NCI-H1436 (cell line): ENCODE measurements at regions not wholly inside any gene's neighbourhood (a gene's known extent, or its start where the extent isn't known, plus 50 kb on each side); places are given as distances from the start of the nearest gene placed in this dataset.
"Not testable (repeated sequence)": the region's sequence is repeated elsewhere in the genome, so short reads cannot be mapped to it uniquely, and the experiment has no call there.

Experiments
- DNase-seq: peaks from one replicate; lab custom pipeline; 2025; lab: John Stamatoyannopoulos, UW

DNA sequence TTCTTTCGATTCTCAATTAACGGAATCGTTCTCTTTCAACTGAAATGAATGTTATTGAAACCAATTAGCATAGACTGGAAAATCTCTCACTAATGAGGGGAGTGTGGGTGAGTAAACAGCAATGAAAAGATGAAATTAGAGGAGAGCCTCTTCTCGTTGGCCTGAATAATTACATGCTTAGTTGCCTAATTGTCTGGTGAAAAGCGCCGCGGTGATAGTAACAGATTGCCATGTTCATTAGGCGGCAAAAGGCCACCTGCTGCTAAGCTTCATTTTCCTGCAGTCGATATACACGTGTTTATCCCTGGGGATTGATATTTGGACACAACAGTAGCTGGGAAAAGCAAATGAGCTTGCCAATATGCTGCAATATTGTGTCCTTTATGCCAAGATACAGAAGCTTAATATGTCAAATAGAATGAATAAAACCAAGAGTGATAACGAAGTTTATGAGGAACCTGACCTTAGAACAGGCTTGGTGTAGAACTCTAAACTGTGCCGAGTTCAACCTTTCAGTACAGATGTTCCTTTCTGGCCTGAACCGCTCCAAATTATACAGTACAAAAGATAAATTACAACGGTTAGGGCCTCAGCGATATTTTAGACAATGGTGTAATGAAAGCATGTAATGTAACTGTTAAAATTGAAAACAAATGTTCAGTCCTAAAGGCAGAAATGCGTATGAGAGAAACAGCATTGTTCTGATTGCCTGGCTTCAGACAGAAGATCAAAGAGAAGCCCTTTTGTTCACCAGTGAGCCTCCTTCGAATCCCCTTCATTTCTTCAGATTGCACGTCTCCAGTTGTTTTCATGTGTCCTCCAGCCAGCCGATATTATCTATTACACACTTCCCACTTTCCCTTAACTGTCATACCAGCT lies 185.2 kb downstream of the SHOX2 start:
- peak; percentile 92 for DNase-seq

DNA sequence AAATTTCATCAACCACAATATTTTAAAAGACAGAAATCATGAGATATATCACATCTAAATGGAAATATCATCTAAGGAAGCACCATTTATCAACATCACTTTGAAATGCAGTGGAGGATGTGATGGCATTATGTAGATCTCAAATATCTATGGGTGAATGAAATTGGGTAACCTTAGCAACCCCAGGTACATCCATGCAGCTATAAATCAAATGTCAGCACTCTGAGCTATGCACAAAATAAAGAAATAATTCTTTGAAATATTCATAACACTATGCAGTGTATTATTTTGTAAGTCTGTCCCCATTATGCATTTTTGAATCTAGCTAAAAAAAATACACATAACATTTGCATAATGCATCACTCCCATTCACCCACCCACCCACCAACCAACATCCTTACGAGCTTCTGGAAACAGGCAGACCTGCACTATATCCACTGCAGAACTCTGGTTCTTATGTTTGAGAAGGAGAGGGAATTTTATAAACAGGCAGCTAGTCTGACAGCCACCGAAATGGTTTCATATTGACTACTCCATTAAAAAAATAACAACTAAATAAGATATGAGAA lies 186.8 kb downstream of the SHOX2 start:
- no peak for DNase-seq

DNA sequence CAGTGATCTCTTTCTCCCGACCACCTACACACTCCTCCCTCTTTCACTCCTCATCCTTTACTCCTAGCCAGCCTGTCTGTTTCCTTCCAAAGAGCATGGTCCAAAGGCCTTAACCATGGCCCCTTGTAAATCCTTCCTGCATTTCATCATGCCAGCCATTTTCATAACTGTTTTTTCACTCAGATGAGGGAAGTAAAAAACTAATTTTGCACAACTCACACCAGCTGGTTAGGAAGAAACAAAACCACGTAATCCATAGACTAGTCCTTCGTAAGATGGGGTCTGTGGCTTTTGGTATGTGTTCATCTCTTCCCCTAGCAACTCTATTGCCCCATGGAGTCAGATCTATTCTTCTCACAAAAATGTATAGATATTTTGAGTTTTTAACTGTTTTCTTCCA lies 187.8 kb downstream of the SHOX2 start:
- DNase-seq: no peak

DNA sequence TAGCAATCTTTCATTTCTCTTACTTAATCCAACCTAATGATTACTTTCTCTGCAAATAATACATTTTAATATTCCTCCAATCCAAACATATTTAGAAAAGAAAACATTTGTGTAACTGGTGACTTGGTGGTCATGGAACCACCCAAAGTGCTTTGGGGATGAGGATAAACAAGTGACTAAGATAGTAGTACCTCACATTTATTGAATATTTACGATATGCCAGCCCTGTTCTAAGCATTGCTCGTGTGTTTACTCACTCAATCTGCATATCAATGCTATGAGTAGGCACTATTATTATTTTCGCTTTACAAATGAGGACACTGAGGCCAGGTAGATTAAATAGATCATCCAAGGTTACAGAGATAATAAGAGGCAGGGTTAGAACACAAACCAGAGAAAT lies 189.5 kb downstream of the SHOX2 start:
- DNase-seq: no peak

DNA sequence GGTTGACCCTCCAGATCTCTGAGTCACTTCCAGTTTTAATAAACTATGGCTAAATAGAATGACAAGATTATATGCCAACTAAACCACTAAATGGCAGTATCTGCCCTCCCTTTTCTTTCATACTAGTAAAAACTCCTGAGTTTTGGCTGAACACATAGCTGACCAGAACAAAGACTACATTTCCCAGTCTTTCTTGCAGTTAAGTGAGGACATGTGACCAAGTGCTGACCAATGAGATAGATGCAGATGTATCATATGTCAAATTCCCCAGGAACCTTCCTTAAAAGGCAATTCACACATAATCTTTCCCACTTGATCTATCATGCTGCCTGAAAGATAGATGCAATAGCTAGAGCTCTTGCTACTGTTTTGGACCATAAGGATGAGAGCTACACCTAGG lies 191.3 kb downstream of the SHOX2 start:
- no peak for DNase-seq

DNA sequence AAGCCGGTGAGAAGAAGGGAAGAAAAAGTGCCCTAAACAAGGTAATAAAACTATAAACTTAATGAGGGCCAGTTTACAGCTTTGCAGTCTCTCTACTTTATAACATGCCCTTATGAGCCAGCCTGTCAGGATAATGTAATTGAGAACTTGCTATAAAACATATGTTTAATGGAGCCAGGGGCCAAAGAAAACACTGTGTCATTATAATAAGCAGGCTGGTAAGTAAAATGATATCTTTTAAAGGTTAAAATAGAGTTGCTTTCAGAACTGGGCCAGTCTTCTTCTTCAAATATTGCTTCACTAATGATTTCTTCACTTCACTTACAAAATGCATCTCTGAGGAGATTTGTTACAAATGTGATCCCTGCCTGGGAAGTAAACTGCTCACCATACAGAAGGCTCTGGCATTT lies 192.5 kb downstream of the SHOX2 start:
- no peak for DNase-seq

DNA sequence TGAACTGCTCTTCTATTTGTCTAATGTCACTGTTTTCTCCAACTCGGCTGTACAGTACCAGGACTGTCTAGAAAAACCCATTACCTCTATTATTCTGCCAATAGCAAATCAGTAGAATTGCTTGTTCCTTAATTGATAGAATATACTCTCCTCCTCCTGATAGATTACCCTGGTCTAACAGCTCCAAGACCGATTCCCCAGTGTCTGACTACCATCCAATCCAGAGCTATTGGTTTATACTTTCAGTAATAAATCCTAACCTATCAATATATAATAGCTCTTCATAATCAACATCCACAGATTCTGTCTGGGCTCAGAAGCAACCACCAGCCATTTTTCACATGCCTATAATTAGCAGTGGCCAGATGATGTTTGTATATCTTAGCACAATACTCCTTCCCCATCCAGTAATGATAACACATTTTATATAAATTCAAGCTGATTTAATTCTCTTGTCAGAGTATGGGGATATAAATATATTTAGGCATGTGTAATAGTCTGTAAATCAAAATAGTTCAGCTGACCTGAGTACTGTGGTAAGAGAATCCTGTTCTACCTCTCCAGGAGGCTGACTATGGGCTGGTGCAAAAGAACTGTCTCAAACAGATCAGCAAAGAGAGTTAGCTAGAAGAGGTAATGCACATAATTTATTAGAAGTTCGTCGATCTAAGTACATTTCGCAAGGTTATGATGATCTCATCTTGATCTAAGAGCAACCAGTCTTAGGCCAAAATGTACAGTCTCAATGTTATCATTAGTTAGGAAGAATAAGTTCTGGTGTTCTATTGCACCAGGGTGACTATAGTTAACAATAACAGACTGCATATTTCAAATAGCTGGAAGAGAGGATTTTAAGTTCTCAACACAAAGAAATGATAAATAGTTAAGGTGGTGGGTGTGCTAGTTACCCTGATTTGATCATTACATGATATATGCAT lies 193.4 kb downstream of the SHOX2 start:
- DNase-seq: no peak

DNA sequence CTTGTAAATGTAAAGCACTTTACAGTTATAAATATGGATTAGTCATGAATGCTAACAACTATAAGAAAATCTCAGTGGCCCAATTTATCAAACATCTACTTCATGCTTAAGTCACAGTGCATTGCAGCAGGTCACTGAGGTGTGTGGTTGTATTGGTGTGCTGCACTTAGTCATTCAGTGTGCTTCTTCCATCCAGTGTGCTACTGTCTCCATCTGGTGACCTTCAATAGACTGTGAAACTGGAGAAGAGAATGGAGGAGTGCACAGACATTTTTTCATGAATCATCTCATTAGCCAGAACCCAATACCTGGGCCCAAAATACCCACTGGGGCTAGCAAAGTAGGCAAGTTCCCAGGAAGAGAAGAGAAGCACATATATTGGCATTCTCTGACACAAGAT lies 199.6 kb downstream of the SHOX2 start:
- DNase-seq: no peak

DNA sequence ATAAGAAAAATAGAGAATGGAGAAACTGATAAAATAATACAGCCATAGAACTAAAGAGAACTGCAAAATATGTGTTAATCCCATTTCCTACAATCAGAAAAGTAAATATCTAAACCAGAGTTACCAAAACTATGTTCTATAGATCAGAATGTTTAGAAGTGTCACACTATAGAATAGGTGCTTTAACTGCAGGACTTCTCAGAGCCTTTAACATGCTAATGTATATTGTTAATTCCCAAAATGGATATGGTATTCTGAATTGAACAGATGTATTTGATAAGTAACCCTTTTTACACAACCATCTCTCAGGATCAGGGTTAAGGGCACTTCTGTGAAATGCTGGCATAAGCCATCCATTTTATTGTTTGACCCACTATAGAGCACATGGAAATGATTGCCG lies 200.3 kb downstream of the SHOX2 start:
- DNase-seq: no peak

DNA sequence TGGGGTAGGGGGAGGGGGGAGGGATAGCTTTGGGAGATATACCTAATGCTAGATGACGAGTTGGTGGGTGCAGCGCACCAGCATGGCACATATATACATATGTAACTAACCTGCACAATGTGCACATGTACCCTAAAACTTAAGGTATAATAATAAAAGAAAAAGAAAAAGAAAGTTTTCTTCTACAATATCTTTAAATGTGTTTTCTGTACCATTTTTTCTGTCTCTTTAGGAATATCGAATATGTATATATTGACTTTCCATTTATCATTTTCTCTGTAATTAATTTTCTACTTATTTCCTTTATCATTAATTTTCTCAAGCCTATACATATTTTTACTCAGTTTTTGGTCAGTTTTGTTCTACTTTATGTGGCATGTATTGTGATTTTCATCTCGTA lies 203.5 kb downstream of the SHOX2 start:
- not testable (repeated sequence) for DNase-seq

DNA sequence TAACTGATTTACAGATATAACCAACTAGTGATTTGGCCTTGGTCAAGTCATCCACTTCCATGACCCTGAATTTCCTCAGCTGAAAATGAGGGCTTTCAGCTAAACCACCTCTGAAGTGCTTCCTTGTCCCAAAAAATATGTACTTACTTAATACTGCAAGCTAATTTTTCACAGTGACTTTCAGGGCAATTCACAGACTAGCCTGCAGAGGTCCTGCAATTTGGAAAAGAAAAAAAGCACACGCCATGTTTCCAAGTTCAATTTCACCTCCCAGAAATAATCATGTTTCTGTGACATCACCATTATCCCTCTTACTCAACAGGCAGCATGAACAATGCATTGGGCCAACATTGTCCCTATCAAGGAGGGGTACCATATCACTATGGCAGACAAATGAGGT lies 218.2 kb downstream of the SHOX2 start:
- no peak for DNase-seq

DNA sequence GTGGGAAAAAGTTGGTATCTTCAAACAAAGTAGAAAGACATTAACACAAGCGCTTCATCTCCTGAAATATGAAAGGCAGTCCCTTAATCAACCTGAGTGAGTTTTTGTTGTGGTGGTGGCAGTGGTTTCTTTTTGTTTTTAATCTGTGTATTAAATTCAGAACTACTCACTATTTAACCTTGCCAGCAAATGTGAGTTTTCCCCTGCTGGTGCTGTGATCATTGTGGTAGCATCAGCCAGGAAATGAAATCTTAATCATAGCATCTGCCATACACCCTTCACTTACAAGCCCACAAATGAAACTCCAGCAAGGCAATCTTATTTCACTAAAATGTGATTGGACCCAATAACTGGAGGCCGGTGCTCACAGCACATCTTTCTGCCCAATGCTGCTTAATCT lies 229.7 kb downstream of the SHOX2 start:
- DNase-seq: no peak

DNA sequence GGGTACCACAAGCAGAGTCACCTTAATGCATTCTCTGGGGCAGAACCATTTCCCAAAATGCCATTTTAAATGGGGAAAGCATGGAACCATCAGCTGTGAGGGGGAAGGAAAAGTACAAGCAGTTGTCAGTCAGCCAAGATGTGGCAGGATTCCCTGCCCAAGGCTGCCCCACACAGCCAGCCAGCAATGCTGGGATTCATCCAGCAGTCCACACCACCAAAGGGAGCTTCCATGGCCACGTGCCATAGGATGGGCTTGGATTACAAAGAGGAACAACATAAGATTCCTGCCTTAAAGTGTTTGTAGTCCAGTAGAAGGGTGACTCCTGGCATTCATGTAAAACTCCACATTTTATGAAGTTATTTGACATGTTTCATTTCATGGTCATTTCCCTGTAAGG lies 233.3 kb downstream of the SHOX2 start:
- DNase-seq: no peak

DNA sequence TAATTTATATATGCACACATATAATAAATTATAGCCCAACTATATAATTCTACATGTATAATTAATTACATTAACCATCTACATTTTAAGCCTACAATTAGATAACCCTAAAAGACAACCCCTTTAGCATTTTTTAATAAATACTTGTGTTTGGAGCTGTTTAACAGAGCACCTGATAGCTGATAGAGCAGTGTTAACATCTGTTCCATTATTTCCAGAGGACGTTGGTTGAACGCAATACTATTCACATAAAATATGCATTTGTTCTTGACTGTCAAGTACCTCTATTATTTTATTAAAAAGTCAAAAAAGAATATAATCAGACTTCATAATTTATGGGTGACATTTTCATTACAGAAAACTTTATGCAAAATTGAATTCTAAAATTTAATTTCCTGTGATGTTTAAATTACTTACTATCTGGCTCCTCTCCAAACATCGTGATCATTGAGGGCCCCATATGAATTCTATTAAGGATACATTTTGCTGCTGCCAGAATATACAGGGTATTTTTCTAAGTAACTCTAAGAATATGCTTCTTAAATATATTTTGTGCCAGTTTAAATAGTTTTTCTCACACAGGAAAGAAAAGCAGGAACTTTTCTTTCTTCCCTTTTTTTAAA lies 234.3 kb downstream of the SHOX2 start:
- no peak for DNase-seq

DNA sequence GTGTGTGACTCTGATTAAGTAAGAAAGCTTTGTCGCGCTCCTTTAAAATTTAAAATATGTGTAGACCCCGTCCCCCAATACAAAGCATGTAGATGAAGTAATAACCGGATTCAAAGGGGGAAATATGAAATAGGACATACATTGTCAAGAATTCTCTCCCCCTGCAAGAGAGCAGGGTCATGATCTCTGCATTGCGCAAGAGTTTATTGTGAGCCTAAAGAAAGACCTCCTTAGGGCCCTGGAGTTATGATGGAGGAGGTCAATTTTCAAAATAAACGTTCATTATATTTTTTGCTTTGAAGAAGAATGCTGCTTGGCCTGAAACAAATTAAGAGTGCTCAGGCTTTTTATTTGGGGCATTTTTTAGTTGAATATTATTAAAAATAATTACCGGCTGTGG lies 235.0 kb downstream of the SHOX2 start:
- DNase-seq: no peak

DNA sequence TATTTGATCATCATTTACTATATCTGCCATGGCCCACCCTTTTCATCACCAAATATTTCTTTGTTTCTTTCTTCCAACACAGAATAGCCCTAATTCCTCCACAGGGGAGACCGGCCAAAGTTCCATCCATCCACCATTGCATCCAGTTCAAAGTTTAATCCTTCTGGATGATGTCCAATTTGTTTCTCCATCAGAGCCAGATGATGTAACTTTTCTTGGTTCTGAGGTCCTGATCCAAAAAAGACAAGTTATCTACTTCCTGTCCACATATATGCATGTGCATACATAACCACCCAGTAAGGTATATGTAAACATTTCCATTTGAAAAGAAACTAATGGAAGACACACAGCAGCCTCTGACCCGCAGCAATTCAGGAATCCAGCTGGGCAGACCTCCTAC lies 237.3 kb downstream of the SHOX2 start:
- no peak for DNase-seq

DNA sequence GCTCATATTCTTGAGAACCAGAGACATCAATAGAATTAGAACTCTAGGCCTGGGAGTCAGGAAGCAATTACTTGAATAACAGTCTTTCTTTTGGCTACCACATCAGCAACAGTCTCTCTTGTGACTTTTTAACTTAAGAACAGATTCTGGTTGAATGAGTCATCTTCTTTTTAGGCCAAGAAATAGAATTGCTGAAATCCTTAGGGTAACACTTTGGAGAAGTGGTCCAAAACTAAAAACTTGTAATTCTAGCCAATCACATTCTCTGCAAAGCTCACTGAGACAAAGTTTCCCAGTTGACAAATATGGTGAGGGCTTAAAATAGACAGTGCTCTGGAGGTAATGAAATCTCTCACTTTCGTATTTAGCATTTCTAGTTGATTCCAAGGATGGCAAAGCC lies 238.0 kb downstream of the SHOX2 start:
- no peak for DNase-seq

DNA sequence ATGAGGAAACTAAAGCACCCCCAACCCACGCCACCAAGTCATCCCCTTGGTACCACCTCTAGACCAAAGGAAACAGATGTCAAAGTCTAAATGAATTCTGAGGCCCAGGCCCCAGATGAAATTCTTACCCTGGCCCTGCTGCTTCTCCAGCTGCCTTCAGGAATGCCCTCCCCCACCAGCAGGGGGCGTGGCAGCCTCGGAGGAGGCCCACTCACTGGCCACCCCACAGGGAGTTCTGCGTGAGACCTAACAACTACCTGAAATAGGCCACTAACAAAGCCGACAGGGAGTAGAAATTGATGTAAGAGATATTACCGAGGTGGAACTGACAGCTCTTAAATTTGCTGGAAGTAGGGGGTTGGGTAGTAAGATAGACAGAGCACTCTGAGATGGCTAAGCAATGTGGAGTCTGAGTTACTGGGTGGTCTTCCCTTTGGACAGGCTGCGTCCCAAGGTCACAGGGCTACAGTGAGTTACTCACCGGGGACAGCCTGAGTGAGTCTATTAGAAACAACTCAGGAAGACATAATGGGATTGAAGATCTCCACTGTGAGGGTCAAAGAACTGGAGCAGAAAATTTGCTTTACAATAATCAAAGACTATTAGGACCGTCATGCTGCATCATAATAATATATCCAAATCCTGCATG lies 240.7 kb downstream of the SHOX2 start:
- DNase-seq: peak; percentile 52

DNA sequence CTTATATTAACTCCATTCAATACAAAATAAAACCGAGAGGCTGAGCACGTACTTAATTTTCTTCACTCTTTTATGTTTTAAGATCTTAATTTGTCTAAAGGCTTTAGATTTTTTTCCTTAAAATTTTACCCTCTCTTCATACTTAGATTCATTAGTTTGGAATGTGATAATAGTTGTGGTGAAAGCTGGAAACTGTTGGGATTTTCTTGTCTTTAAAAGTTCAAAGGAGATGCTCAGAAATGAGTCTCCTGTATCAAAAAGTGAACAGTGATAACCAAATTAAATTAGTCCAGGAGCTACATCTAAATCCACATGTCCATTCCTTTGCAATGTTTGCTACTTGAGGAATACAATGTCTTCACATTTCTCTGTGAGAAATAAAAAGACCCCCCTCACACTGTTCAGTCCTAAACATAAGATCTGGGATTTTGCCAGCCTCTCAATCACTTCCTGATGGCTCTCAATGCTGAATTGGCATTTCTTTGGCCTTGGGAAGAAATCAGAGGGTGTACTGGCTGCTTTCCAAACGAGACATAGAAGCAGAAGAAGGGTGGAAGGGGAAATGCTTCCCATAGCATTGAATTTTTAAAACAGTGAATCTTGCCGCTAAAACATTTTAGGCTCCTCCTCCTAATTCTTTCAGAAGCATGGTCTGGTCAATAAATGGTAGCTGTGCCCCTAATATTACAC lies 245.0 kb downstream of the SHOX2 start:
- DNase-seq: no peak

DNA sequence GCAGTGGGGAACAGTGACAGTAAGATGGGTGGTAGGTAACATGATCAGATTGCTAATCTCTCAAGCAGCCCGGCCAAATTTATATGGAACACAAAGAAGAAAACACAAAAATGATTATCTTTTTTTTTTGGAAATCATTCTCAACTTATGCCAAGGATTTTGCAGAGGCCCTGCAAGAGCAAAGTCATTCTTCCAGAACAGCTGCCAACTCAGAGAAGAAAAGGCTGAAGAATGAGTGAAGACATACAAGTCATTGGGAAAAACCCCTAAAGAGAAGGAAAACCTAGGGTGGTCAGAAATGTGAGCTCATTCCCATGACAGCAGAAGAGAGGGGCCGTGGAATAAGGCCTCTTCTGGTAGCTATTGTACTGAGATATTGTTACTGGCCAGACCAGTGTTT lies 246.7 kb downstream of the SHOX2 start:
- DNase-seq: no peak

DNA sequence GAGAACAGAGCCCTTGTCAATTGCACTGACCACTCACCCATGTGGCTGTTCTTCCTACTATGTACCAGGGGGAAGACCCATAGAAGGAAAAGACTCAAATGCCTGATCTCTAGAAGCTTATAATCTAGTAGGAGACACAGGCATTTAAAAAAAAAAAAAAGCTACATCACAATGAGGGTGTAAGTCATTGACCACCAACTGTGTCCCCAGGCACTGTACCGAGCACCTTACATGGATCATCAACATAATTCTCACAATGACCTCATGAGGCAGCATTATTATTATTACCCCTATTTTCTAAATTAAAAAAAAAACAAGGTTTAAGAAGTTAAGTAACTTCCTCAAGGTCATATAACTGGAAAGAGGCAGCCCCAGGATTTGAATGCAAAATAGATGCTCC lies 247.4 kb downstream of the SHOX2 start:
- DNase-seq: no peak
